ENCODE measurements at regions not wholly inside any gene's neighbourhood (a gene's known extent, or its start where the extent isn't known, plus 50 kb on each side); places are given as distances from the start of the nearest gene placed in this dataset.

GRCh38 chr1:238985312-238985711 lies 401.1 kb upstream of the CHRM3 start:
- H3K9me3 ChIP-seq (ENCODE audit: insufficient read depth, low read length, severe bottlenecking) = no peaks in the 10 kb centered on the region

GRCh38 chr1:238982736-238983135 lies 403.6 kb upstream of the CHRM3 start:
- no peaks in the 10 kb centered on the region for H3K4me1 ChIP-seq (ENCODE audit: insufficient read depth, low read length)
- no peaks in the 10 kb centered on the region for H3K36me3 ChIP-seq (ENCODE audit: insufficient read depth, low read length)
- H2AFZ ChIP-seq (ENCODE audit: low read depth, low read length) = no peak overlapping the region
- no peaks in the 10 kb centered on the region for H3K9me3 ChIP-seq (ENCODE audit: insufficient read depth, low read length, severe bottlenecking)
- no peak for TF ChIP-seq EZH2 (IDR thresholded peaks at IDR 0.05; ENCODE audit: borderline replicate concordance, low read depth, low read length, severe bottlenecking)
- TF ChIP-seq, protein P1, sequence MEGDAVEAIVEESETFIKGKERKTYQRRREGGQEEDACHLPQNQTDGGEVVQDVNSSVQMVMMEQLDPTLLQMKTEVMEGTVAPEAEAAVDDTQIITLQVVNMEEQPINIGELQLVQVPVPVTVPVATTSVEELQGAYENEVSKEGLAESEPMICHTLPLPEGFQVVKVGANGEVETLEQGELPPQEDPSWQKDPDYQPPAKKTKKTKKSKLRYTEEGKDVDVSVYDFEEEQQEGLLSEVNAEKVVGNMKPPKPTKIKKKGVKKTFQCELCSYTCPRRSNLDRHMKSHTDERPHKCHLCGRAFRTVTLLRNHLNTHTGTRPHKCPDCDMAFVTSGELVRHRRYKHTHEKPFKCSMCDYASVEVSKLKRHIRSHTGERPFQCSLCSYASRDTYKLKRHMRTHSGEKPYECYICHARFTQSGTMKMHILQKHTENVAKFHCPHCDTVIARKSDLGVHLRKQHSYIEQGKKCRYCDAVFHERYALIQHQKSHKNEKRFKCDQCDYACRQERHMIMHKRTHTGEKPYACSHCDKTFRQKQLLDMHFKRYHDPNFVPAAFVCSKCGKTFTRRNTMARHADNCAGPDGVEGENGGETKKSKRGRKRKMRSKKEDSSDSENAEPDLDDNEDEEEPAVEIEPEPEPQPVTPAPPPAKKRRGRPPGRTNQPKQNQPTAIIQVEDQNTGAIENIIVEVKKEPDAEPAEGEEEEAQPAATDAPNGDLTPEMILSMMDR (IDR thresholded peaks at IDR 0.05; ENCODE audit: borderline replicate concordance, extremely low read depth, low read length, poor library complexity, severe bottlenecking) = no peak
- no peaks in the 10 kb centered on the region for H3K27me3 ChIP-seq (ENCODE audit: insufficient read depth, low read length, poor library complexity)
- no peak overlapping the region for H3K27ac ChIP-seq (ENCODE audit: low read length)
- no peak overlapping the region for H3K4me3 ChIP-seq (ENCODE audit: low read depth in 1 of 2, low read length in 2 of 2)
- H3K9ac ChIP-seq (ENCODE audit: low read depth, low read length) = no peak overlapping the region
- no peak for ATAC-seq (ENCODE audit: insufficient read depth, low read depth)
- H3K4me2 ChIP-seq (ENCODE audit: insufficient read depth, low read length) = no peak overlapping the region
- DNase-seq = no peak
- H3K79me2 ChIP-seq (ENCODE audit: insufficient read depth, low read length) = no peaks in the 10 kb centered on the region
- H4K20me1 ChIP-seq (ENCODE audit: insufficient read depth, low read length) = no peaks in the 10 kb centered on the region

More at GRCh38 chr1:238985312-238985711, 401.1 kb upstream of the CHRM3 start:
- no peaks in the 10 kb centered on the region for H3K4me1 ChIP-seq (ENCODE audit: insufficient read depth, low read length)
- no peaks in the 10 kb centered on the region for H3K79me2 ChIP-seq (ENCODE audit: insufficient read depth, low read length)
- no peak overlapping the region for H2AFZ ChIP-seq (ENCODE audit: low read depth, low read length)
- DNase-seq (no peak), ATAC-seq (ENCODE audit: insufficient read depth, low read depth) (no peak)
- H3K4me2 ChIP-seq (ENCODE audit: insufficient read depth, low read length) = no peak overlapping the region
- no peak overlapping the region for H3K9ac ChIP-seq (ENCODE audit: low read depth, low read length)
- H4K20me1 ChIP-seq (ENCODE audit: insufficient read depth, low read length) = no peaks in the 10 kb centered on the region
- H3K27me3 ChIP-seq (ENCODE audit: insufficient read depth, low read length, poor library complexity) = no peaks in the 10 kb centered on the region
- H3K4me3 ChIP-seq (ENCODE audit: low read depth in 1 of 2, low read length in 2 of 2) = no peak overlapping the region
- TF ChIP-seq, protein P1 (IDR thresholded peaks at IDR 0.05; ENCODE audit: borderline replicate concordance, extremely low read depth, low read length, poor library complexity, severe bottlenecking) = no peak
- no peak for TF ChIP-seq EZH2 (IDR thresholded peaks at IDR 0.05; ENCODE audit: borderline replicate concordance, low read depth, low read length, severe bottlenecking)
- no peak overlapping the region for H3K27ac ChIP-seq (ENCODE audit: low read length)
- no peaks in the 10 kb centered on the region for H3K36me3 ChIP-seq (ENCODE audit: insufficient read depth, low read length)

DNA sequence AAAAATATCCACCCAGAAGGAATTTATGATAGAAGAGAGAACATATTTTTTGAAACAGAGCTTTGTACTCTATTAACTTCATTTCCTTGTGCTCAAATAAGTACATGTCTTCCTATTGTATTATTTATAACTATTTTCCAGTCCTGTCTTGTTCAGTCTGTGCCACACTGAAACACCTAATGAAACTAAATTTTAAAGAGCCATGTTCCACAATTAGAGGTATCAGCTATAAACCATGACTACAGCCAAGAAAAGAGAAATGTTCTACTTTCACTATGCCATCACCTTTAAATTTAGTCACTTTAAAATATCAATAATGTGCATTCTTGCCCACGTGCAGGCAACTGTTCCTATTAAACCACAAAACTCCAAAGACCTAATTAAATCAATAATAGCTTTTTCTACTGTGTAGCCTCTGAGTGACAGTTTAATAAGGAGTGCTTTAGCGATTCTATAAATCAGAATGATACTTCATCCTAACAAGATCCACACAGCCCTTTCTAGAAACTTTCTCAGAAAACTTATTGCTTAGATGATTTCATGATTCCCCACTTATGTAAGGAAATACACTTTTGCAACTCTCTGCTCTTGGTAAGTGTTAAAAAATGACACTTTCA lies 404.9 kb upstream of the CHRM3 start:
- Histone ChIP-seq H3K4me1 (ENCODE audit: insufficient read depth, low read length) (no peaks in the 10 kb centered on the region), H3K79me2 (ENCODE audit: insufficient read depth, low read length) (no peaks in the 10 kb centered on the region), H2AFZ (ENCODE audit: low read depth, low read length) (no peak overlapping the region), H3K9me3 (ENCODE audit: insufficient read depth, low read length, severe bottlenecking) (no peaks in the 10 kb centered on the region), H3K36me3 (ENCODE audit: insufficient read depth, low read length) (no peaks in the 10 kb centered on the region), H3K27me3 (ENCODE audit: insufficient read depth, low read length, poor library complexity) (no peaks in the 10 kb centered on the region), H3K9ac (ENCODE audit: low read depth, low read length) (no peak overlapping the region), H4K20me1 (ENCODE audit: insufficient read depth, low read length) (no peaks in the 10 kb centered on the region), H3K4me2 (ENCODE audit: insufficient read depth, low read length) (no peak overlapping the region), H3K4me3 (ENCODE audit: low read depth in 1 of 2, low read length in 2 of 2) (no peak overlapping the region), H3K27ac (ENCODE audit: low read length) (no peak overlapping the region)
- ATAC-seq (ENCODE audit: insufficient read depth, low read depth) (no peak), DNase-seq (no peak)
- TF ChIP-seq, protein P1 (IDR thresholded peaks at IDR 0.05; ENCODE audit: borderline replicate concordance, extremely low read depth, low read length, poor library complexity, severe bottlenecking) = no peak
- no peak for TF ChIP-seq EZH2 (IDR thresholded peaks at IDR 0.05; ENCODE audit: borderline replicate concordance, low read depth, low read length, severe bottlenecking)

Data from DND-41 (cell line).